ENCODE measurements at regions not wholly inside any gene's neighbourhood (a gene's known extent, or its start where the extent isn't known, plus 50 kb on each side); places are given as distances from the start of the nearest gene placed in this dataset.
"Not testable (repeated sequence)": the region's sequence is repeated elsewhere in the genome, so short reads cannot be mapped to it uniquely, and the experiment has no call there.

GRCh38 chr4:19119904-19120560, 1098.5 kb upstream of the LCORL start:
- DNase-seq = no peak

GRCh38 chr4:19117022-19117421, 1095.5 kb upstream of the LCORL start:
- no peak for DNase-seq

GRCh38 chr4:19104176-19104575, 1082.6 kb upstream of the LCORL start:
- no peak for DNase-seq

GRCh38 chr4:19095491-19096046, 1074.0 kb upstream of the LCORL start:
- no peak for DNase-seq

DNA sequence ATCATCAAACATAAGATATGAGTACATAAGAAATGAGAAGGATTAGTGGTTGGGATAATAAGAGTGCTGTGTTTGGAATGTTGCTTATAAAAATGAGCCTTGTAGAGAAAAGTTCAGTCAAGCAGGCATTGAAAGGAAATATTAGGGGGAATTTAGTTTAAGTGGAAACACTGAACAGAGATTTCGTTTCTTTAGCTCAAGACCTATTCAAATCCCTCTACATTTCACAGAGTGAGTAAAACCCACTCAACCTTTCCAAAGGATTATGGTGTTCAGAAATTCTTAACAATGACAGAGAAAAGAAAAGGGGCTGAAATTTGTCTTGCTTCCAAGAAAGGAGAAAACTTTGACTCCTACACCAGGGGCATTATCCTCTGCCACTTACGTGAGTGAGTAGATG, 1072.4 kb upstream of the LCORL start:
- no peak for DNase-seq

- no peak for DNase-seq
Observed at GRCh38 chr4:19092797-19093196, 1071.2 kb upstream of the LCORL start.

DNA sequence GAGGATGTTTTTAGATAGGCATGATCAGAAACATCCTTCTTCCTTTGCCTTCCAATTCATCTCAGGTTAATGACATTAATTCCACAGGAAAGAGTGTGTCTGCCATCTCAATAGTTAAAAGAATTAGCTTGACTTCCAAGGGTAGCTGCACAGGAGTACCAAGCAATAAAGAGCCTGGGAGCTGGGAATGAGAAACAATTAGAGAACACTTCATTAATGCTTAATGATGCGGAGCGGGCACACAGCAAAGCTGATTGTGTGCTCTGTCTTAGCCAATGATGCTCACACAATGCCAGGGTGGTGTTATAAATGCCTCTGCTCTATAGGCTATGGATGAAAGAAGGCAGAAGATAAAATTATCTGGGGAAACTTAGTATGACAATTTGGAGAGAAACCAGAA, 1052.5 kb upstream of the LCORL start:
- no peak for DNase-seq

GRCh38 chr4:19063662-19064061, 1042.1 kb upstream of the LCORL start:
- no peak for DNase-seq

GRCh38 chr4:19054916-19055315, 1033.4 kb upstream of the LCORL start:
- no peak for DNase-seq

- DNase-seq = no peak
Observed at GRCh38 chr4:19051831-19052230, 1030.3 kb upstream of the LCORL start.

GRCh38 chr4:19047279-19047880, 1025.8 kb upstream of the LCORL start:
- DNase-seq = no peak

- DNase-seq = no peak
Observed at GRCh38 chr4:19039816-19040215, 1018.3 kb upstream of the LCORL start.

DNA sequence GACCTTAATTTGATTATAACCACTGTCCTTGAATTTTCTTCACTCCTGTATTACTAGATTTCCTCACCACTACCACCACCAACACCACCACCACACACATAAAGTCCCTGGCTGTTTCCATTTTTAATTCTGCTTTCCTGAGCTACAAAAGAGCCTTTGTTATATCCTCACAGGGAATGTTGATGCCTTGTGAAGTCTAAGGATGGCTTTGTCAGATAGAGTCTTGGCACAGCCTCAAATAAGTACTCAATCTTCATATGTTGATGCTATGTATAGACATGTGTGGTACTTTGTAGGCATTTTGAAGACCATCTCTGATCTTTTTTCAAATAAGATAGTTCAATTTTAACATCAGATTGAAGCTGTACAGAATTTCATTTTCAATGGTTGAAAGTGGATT, 1016.7 kb upstream of the LCORL start:
- no peak for DNase-seq

DNA sequence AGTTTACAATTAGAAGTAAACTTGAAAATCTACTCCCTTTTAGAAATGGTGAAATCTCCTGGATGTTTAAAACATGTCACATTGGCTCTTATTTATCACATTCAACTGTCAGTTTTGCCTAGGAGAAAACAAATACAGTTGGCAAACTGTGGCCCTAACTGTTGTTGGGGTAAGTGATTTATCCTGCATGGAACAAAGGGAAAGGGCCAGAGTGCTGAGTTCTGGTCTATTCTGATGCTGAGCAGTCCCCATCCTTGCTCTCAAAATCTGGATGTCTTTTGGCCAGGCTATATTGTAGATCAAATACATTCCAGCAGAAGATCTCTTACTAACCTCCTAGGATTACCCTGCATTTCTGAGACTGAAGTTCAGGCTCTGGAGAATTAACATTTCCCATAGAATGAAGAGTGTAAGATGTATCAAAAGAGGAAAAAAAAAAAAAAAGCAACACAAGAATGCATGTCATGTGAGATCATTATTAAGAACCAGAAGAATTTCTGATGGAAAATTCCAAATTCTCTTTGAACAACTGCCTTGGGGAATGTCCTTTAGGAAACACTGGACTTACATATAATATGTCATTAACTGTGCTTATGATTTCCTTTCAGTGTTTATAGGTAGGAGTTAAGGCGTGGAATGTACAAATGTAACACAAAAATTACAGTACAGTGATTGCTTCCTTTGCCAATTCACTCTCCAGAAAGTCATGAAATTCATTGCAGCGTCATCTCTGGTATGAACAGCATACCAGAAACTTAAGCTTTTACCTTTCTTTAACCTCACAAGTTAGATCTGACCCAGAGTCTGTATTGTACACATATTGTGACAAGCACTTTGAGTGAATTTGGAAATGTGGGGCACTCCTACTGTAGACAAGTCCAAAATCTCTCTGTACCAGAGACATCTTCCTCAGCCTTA, 1012.5 kb upstream of the LCORL start:
- no peak for DNase-seq

DNA sequence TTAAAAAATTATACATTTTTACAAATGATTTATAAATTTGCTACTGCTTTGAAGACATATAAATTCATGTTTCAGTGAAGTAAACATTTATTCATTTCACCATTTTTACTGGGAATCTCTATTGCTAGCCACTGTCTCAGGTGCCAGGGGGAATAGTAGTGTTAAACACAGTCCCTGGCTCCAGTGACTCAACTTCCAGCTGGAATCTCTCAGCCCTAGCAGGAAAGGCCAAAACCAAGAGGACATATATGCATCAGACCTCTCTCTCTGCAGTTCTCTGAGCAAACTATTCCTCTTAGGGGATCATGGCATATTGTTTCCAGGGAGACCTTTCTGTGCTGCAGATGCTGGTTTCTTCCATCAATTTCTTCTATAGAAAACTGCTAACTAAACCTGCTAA, 1009.0 kb upstream of the LCORL start:
- no peak for DNase-seq

- DNase-seq = no peak
Observed at GRCh38 chr4:19030048-19030447, 1008.5 kb upstream of the LCORL start.

- DNase-seq = no peak
Observed at GRCh38 chr4:19026281-19026680, 1004.7 kb upstream of the LCORL start.

DNA sequence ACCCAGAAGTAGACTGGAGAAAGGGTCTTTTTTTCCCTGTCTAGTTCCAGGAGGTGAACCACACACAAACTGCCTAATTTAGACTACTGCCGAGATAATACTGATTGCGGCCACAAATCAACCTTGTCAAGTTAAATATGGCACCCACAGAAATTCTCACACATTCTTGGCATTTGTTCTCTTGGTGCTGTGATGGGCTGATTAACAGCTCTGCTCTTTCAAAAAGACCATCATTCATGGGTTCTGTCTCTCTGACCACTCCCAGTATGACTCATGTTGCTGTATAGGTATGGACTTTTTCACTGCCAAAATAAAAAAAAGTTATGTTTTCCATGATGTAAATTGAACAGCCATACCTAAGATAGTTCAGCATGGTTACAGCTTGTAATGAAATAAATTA, 1003.5 kb upstream of the LCORL start:
- no peak for DNase-seq

GRCh38 chr4:19024047-19024446, 1002.5 kb upstream of the LCORL start:
- no peak for DNase-seq

- DNase-seq = no peak
Observed at GRCh38 chr4:19021617-19022016, 1000.1 kb upstream of the LCORL start.

DNA sequence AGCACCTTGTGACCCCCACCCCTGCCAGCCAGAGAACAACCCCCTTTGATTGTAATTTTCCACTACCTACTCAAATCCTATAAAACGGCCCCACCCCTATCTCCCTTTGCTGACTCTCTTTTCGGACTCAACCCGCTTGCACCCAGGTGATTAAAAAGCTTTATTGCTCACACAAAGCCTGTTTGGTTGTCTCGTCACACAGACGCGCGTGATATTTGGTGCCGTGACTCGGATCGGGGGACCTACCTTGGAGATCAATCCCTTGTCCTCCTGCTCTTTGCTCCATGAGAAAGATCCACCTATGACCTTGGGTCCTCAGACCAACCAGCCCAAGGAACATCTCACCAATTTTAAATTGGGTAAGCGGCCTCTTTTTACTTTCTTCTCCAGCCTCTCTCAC, 995.0 kb upstream of the LCORL start:
- not testable (repeated sequence) for DNase-seq

DNA sequence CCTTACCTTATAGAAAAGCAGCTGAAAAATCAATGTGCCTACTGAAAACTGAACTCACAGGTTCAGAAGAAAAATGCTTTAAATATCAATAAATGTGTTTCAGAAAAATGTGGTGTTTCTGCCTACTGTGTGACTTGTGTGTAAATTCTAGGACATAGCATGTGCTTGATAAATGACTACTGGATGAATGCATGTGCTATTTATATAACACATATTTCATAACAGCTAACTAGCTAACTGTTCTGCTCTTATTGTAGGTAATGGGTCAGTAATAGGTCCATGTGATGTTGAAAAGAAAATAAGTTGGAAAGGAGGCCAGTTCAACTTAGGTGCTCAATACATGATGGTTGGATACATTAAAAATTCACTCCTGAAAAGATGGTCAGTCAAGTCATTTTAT, 993.0 kb upstream of the LCORL start:
- DNase-seq = no peak

DNA sequence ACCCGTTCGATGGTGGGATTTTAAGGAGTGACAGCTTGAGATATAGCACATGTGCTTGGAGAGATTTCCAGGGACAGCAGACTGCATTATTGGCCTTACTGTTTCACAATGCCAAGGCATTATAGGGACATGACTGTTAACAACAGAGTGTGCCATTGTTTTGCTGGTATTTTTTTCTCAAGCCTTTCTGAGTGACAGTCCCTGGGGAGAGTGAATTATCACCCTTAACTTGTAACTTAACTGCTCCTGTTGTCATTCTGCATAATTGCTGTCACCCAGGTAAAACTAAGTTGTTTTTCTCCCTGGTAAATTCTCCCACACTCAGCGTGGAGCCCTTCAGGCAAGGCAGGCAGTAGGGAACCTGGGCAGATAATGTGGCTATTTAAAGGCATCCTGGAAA, 989.2 kb upstream of the LCORL start:
- DNase-seq = no peak

DNA sequence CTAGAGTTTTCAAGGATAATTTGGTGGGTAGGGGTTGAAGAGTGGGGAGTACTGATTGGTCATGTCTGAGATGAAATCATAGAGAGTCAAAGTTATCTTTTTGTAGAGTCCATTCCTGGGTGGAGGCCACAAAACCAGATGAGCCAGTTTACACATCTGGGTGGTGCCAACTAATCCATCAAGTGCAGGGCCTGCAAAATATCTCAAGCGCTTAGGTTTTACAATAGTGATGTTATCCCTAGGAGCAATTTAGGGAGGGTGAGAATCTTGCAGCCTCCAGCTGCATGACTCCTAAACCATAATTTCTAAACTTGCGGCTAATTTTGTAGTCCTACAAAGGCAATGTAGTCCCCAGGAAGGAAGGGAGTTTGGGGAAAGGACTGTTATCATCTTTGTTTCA, 988.3 kb upstream of the LCORL start:
- DNase-seq = no peak

Measured in activated T-cell treated with anti-CD3 and anti-CD28 coated beads, Interleukin-2, amount 50 U/mL, for 48 hours (primary cell).